Peyer's patch (tissue), 4 donors: ENCODE measurements at regions not wholly inside any gene's neighbourhood (a gene's known extent, or its start where the extent isn't known, plus 50 kb on each side); places are given as distances from the start of the nearest gene placed in this dataset.

Source experiments
- POLR2A ChIP-seq, 2 donors: fragments of 450-650 bp; IDR thresholded peaks; one replicate each; pipeline ENCODE4 v1.5.1; 2017; ENCODE audit warnings: antibody characterized with exemption in 2 of 2, mild to moderate bottlenecking in 2 of 2, moderate library complexity in 2 of 2
- TF ChIP-seq, protein P1 (sequence below), 6 experiments: fragments of 450-650 bp in 4 of 6; fragments of 200-600 bp in 2 of 6; sonication (generic) in 1 of 6; IDR thresholded peaks; one replicate each; pipeline ENCODE4 v1.5.1; 2017 to 2019; ENCODE audit warnings: antibody characterized with exemption in 6 of 6, mild to moderate bottlenecking in 3 of 6, moderate library complexity in 1 of 6

DNA sequence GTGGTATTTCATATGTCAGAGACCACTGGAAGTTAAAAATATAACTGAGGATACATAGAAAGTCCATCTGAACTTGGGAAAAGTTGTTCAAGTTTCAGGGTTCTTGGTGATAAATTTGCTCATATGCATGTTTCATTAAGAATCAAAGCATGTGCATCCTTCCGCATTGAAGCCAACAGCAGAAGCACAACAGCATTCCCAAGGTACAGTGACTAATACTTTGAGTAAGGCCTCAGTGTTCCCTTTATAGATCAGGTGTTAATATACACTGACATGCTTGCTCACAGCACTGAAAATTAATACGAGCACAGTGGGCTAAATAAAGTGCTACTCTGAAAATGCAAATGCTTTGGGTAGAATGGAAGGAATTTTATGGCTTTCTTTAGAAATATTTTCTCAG, 691.1 kb downstream of the METTL15 start:
- TF ChIP-seq POLR2A (IDR thresholded peaks at IDR 0.05) = no peak
- TF ChIP-seq, protein P1, sequence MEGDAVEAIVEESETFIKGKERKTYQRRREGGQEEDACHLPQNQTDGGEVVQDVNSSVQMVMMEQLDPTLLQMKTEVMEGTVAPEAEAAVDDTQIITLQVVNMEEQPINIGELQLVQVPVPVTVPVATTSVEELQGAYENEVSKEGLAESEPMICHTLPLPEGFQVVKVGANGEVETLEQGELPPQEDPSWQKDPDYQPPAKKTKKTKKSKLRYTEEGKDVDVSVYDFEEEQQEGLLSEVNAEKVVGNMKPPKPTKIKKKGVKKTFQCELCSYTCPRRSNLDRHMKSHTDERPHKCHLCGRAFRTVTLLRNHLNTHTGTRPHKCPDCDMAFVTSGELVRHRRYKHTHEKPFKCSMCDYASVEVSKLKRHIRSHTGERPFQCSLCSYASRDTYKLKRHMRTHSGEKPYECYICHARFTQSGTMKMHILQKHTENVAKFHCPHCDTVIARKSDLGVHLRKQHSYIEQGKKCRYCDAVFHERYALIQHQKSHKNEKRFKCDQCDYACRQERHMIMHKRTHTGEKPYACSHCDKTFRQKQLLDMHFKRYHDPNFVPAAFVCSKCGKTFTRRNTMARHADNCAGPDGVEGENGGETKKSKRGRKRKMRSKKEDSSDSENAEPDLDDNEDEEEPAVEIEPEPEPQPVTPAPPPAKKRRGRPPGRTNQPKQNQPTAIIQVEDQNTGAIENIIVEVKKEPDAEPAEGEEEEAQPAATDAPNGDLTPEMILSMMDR (IDR thresholded peaks at IDR 0.05) = no peak
